ENCODE measurements at regions not wholly inside any gene's neighbourhood (a gene's known extent, or its start where the extent isn't known, plus 50 kb on each side); places are given as distances from the start of the nearest gene placed in this dataset.

DNA sequence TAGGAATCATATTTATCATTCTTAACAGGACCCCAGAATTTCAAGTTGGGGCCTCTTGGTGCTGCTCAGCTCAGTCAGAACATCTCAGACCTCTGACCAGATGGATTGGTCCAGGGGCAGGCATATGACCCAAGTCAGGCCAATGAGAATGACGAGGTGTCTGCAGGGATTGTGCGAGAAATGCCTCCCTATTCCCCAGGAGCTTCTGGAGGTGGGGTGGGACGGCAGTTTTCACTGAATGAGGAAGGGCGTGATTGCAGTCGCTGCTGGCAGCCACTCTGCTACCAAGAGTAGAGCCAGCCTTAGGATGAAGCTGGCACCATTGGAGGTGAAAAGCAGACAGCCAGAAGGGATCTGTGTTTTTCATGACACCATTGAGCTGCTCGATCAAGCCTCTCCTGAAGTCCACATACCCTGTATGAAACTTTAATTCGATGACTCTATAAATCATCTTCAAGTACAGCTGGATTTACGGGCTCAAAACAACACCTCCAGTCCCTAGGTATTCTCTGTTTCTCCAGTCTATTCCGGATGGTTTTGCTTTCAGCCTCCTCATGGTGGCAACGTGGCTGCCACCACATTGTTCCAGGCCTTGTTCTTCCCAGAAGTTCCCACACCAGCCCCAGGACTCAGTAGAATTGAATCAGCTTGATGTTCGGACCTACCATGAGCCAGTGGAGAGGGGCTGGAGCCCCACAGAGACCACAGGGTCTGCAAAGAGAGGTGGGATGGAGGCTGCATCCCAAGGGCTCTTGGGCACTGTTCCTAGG lies 70.2 kb upstream of the ADAMTS2 start:
- peaks cover 4% of the 10 kb centered on the region; the same call in 1 of the 2 replicates for H3K27me3 ChIP-seq
- TF ChIP-seq CTCF (IDR thresholded peaks at IDR 0.05; ENCODE audit: low read depth, low read length), result no peak

GRCh38 chr5:179414459-179415261 lies 69.4 kb upstream of the ADAMTS2 start:
- H3K36me3 ChIP-seq, result no peaks in the 10 kb centered on the region

More for the DNA sequence above, 70.2 kb upstream of the ADAMTS2 start:
- no peaks in the 10 kb centered on the region for H3K36me3 ChIP-seq
- H3K4me1 ChIP-seq, result no peaks in the 10 kb centered on the region
- DNase-seq, result no peak
- H3K4me3 ChIP-seq (ENCODE audit: low read depth, low read length), result no peak overlapping the region
- H3K9me3 ChIP-seq, result no peaks in the 10 kb centered on the region; the same call in 1 of the 2 replicates

DNA sequence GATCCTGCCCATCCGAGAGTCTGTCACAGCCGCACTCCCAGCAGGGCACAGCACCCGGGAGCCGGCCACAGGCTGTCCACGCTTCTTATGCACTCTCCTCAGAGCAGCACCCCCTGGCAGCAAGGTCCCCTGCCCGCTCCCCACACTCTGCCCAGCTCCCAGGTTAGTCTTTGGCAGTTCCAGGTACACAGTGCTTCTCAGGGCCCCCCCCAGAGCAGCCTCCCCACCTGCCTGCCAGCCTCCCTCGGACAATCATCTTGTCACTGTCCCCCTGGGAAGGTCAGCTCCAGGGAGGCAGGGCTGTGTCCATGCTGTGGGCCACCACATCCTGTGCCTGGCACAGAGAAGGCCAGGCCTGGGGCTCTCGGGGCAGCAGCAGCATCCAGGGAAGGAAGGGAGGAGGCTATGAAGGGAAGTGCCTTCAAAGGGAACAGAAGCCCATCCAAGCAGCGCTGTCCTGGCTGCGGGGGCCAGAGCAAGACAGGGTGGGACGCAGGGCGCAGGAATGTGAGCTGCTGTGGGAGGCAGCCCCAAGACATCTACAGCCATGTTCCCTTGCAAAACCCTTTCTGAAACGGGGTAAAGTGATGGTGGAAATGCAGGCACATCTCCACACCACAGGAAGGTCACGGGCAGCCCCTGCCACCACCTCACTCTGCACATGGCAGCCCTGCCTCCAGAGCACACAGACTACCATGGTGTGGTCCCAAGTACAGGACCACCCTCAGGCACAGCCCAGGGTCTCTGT lies 68.6 kb upstream of the ADAMTS2 start:
- peaks cover 4% of the 10 kb centered on the region; the same call in 1 of the 2 replicates for H3K27me3 ChIP-seq
- no peaks in the 10 kb centered on the region; the same call in 1 of the 2 replicates for H3K9me3 ChIP-seq
- H3K36me3 ChIP-seq, result no peaks in the 10 kb centered on the region
- H3K4me1 ChIP-seq, result no peaks in the 10 kb centered on the region
- no peak for TF ChIP-seq CTCF (IDR thresholded peaks at IDR 0.05; ENCODE audit: low read depth, low read length)
- DNase-seq, result no peak
- H3K4me3 ChIP-seq (ENCODE audit: low read depth, low read length), result no peak overlapping the region

More at GRCh38 chr5:179414459-179415261, 69.4 kb upstream of the ADAMTS2 start:
- Histone ChIP-seq H3K4me1 (no peaks in the 10 kb centered on the region), H3K4me3 (ENCODE audit: low read depth, low read length) (no peak overlapping the region), H3K27me3 (peaks cover 4% of the 10 kb centered on the region; the same call in 1 of the 2 replicates), H3K9me3 (no peaks in the 10 kb centered on the region; the same call in 1 of the 2 replicates)
- no peak for TF ChIP-seq CTCF (IDR thresholded peaks at IDR 0.05; ENCODE audit: low read depth, low read length)
- no peak for DNase-seq

GRCh38 chr5:179413086-179413690 lies 67.9 kb upstream of the ADAMTS2 start:
- Histone ChIP-seq H3K4me1 (no peaks in the 10 kb centered on the region), H3K27me3 (0 out of 2 replicates have a peak, but pooled peaks cover 4% of the 10 kb centered on the region), H3K36me3 (no peaks in the 10 kb centered on the region), H3K9me3 (no peaks in the 10 kb centered on the region; the same call in 1 of the 2 replicates), H3K4me3 (ENCODE audit: low read depth, low read length) (no peak overlapping the region)
- DNase-seq, result no peak
- TF ChIP-seq CTCF (IDR thresholded peaks at IDR 0.05; ENCODE audit: low read depth, low read length), result no peak

DNA sequence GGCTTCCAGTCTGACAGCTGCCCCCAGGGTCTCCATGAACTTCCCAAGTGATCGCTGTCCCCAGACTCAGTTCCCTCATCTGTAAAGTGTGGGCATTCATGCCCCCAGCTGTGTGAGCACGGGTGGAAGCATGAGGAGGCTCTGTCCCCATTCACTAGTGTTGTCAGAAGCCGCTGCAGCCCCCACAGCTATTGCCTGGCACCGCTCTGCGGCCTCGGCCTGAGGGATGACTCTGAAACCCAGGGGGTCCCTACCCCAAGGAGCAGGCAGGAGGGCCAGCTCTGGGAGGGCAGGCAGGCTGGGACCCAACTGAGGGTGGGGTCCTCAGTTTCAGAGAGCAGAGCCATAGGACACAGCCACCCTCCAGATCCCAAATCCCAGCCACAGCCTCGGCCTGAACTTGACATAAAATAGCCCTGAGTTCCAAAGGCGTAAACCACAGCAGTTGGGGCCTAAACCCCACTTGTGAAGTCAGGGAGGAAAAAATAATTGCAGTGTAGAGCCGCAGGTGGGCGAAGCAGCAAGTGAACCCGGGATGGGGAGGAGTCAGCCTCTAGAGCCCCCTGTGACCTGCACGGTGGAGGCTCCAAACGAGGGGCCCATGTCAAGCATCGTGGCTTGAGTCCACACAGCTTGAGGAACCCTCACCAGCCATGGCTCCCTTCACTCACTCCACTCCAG lies 66.0 kb upstream of the ADAMTS2 start:
- no peaks in the 10 kb centered on the region for H3K36me3 ChIP-seq
- no peak for TF ChIP-seq CTCF (IDR thresholded peaks at IDR 0.05; ENCODE audit: low read depth, low read length)
- no peaks in the 10 kb centered on the region for H3K27me3 ChIP-seq
- DNase-seq, result no peak
- no peaks in the 10 kb centered on the region; the same call in 1 of the 2 replicates for H3K9me3 ChIP-seq
- H3K4me3 ChIP-seq (ENCODE audit: low read depth, low read length), result no peak overlapping the region
- H3K4me1 ChIP-seq, result peaks cover 6% of the 10 kb centered on the region
